Adrenal gland (tissue), 9 donors: ENCODE measurements at regions not wholly inside any gene's neighbourhood (a gene's known extent, or its start where the extent isn't known, plus 50 kb on each side); places are given as distances from the start of the nearest gene placed in this dataset.

ENCODE experiments used
- DNase-seq, 7 donors: peaks; one replicate each; pipeline ENCODE4 v3.0.0-alpha.2; 2019 to 2020
- H3K27ac ChIP-seq, 5 donors: fragments of 200-600 bp; sonication (generic) in 4 of 5; 1 replicate in 3 of 5; 2 replicates in 2 of 5; pipeline versions ENCODE4 v1.5.1 to v1.8.0; 2016 to 2020; ENCODE audit warnings: mild to moderate bottlenecking in 1 of 5
- H3K27me3 ChIP-seq: fragments of 200-600 bp; 2 replicates; pipeline ENCODE4 v1.8.0; 2021
- H3K36me3 ChIP-seq, 2 donors: fragments of 200-600 bp; replicated peaks in 1 of 2; 1 replicate in 1 of 2; 2 replicates in 1 of 2; pipeline versions ENCODE4 v1.5.1 to v1.8.0; 2018 to 2022
- H3K4me1 ChIP-seq, 2 donors: fragments of 200-600 bp; replicated peaks in 1 of 2; 1 replicate in 1 of 2; 2 replicates in 1 of 2; pipeline versions ENCODE4 v1.5.1 to v1.8.0; 2018 to 2021
- H3K4me3 ChIP-seq, 4 donors: fragments of 200-600 bp; sonication (generic) in 3 of 4; one replicate each; pipeline ENCODE4 v1.5.1; 2016 to 2018
- H3K9me3 ChIP-seq, 3 donors: fragments of 200-600 bp; sonication (generic) in 1 of 3; replicated peaks in 1 of 3; 1 replicate in 2 of 3; 2 replicates in 1 of 3; pipeline versions ENCODE4 v1.5.1 to v1.8.0; 2016 to 2021
- CTCF ChIP-seq, 6 experiments: fragments of 450-650 bp in 4 of 6; fragments of 200-600 bp in 2 of 6; sonication (generic) in 1 of 6; IDR thresholded peaks; 1 replicate in 5 of 6; 2 replicates in 1 of 6; pipeline versions ENCODE4 v1.5.1 to v1.8.0; 2016 to 2021; ENCODE audit warnings: antibody characterized with exemption in 6 of 6, mild to moderate bottlenecking in 2 of 6, moderate library complexity in 1 of 6
- POLR2A ChIP-seq, 2 donors: fragments of 450-650 bp; IDR thresholded peaks; one replicate each; pipeline ENCODE4 v1.6.1; 2017; ENCODE audit warnings: antibody characterized with exemption in 2 of 2, mild to moderate bottlenecking in 2 of 2, moderate library complexity in 1 of 2
- WGBS, 4 donors: extraction: QIAGEN DNeasy Blood & Tissue Kit in 2 of 4; methylation state at CpG; one replicate each; pipeline versions ENCODE4 v1.1.5 to v1.1.7; 2013 to 2017; 5-methylcytosine and 5-hydroxymethylcytosine counted together
- intact Hi-C, 2 donors: fragments of 100-400 bp; cut with DNase I; formaldehyde crosslinking; loops; one replicate each; pipeline versions ENCODE4 v1.14.1 to v1.15.0; 2022 to 2023
- donor health status: healthy with polysubstance abuse.
- donor health status: Bipolar disorder and iron deficiency.
- donor health status: DM: yes; HTN: yes; CAD: no.
- donor health status: DM: no; HTN: no; CAD: no.
- donor health status: DM: no; HTN: no; CAD: no.

- H3K27ac ChIP-seq, result no peak overlapping the region
- intact Hi-C loops, result no loop called here
- no peaks in the 10 kb centered on the region for H3K4me1 ChIP-seq
- 86 to 100% (median 91%) methylated on average over 2 of the region's 2 CpGs for WGBS, 4 donors
- TF ChIP-seq POLR2A (IDR thresholded peaks at IDR 0.05), result no peak
- no peak for TF ChIP-seq CTCF (IDR thresholded peaks at IDR 0.05)
- H3K36me3 ChIP-seq, result no peaks in the 10 kb centered on the region
- no peak overlapping the region for H3K4me3 ChIP-seq
- no peaks in the 10 kb centered on the region for H3K27me3 ChIP-seq
- no peak for DNase-seq
- H3K9me3 ChIP-seq, result no peaks in the 10 kb centered on the region
Measured at GRCh38 chr7:130840599-130840998, 106.6 kb upstream of the KLF14 start.

- no peak for DNase-seq
- TF ChIP-seq POLR2A (IDR thresholded peaks at IDR 0.05) (no peak), CTCF (IDR thresholded peaks at IDR 0.05) (no peak)
- Histone ChIP-seq H3K27ac (no peak overlapping the region), H3K9me3 (no peaks in the 10 kb centered on the region), H3K4me1 (no peaks in the 10 kb centered on the region), H3K27me3 (no peaks in the 10 kb centered on the region), H3K36me3 (no peaks in the 10 kb centered on the region), H3K4me3 (no peak overlapping the region)
- intact Hi-C loops, result no loop called here
- WGBS, 4 donors, result 69 to 90% (median 71%) methylated on average over 5 to 7 of the region's 7 CpGs
Measured at GRCh38 chr7:130841416-130841815, 107.4 kb upstream of the KLF14 start.

- Histone ChIP-seq H3K36me3 (no peaks in the 10 kb centered on the region), H3K4me1 (no peaks in the 10 kb centered on the region), H3K27me3 (no peaks in the 10 kb centered on the region), H3K4me3 (no peak overlapping the region), H3K9me3 (no peaks in the 10 kb centered on the region), H3K27ac (no peak overlapping the region)
- intact Hi-C loops, result no loop called here
- TF ChIP-seq CTCF (IDR thresholded peaks at IDR 0.05), result no peak
- no peak for TF ChIP-seq POLR2A (IDR thresholded peaks at IDR 0.05)
- no peak for DNase-seq
- WGBS, 4 donors, result 92 to 95% (median 93%) methylated on average over 11 of the region's 11 CpGs
Measured at GRCh38 chr7:130843703-130844102, 109.7 kb upstream of the KLF14 start.

- DNase-seq, result peak in 4 of 7 donors; percentile 36 to 53 (median 52)
- no peak overlapping the region for H3K27ac ChIP-seq
- intact Hi-C loops, result no loop called here
Measured at GRCh38 chr7:130844811-130845580, 111.0 kb upstream of the KLF14 start.

More at GRCh38 chr7:130844811-130845580, 111.0 kb upstream of the KLF14 start:
- no peak overlapping the region for H3K4me3 ChIP-seq
- no peak for TF ChIP-seq CTCF (IDR thresholded peaks at IDR 0.05)
- no peak for TF ChIP-seq POLR2A (IDR thresholded peaks at IDR 0.05)
- H3K27me3 ChIP-seq, result no peaks in the 10 kb centered on the region
- H3K36me3 ChIP-seq, result no peaks in the 10 kb centered on the region
- no peaks in the 10 kb centered on the region for H3K9me3 ChIP-seq
- 77 to 80% (median 78%) methylated on average over 9 to 11 of the region's 11 CpGs for WGBS, 4 donors
- H3K4me1 ChIP-seq, result no peaks in the 10 kb centered on the region
